ENCODE measurements at regions not wholly inside any gene's neighbourhood (a gene's known extent, or its start where the extent isn't known, plus 50 kb on each side); places are given as distances from the start of the nearest gene placed in this dataset.

DNA sequence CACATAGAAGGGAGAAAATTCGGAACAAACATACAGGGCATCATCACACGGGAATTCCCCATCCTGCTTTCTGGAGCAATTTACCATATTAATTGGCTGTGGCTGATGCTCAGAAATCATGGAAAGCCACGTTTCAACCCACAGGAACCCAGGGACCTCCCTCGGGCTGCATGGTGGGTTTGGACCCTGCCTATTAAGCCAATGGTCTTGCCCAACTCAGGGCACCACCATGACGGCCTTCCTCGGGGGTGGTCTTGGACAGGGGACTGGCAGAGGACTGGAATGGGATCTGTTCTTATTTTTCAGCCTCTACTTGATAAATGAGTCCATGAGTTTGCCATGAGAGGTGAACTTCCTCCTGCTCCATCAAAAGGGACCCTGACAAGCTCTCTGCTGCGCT is 374.0 kb downstream of the SHANK2 start:
- peaks cover 3% of the 10 kb centered on the region; the same call in 1 of the 2 replicates for H4K20me1 ChIP-seq (replicated peaks; ENCODE audit: control insufficient read depth, insufficient read depth, low read length)
- no peaks in the 10 kb centered on the region for H3K9me3 ChIP-seq (replicated peaks; ENCODE audit: control insufficient read depth, insufficient read depth, low read depth, low read length)
- BruUV-seq (replicated peaks): no TSS peak
- intact Hi-C loops (cut with micrococcal nuclease): no loop called here
- in situ Hi-C loops (cut with MboI): no loop called here
- H3K79me2 ChIP-seq (ENCODE audit: control insufficient read depth, insufficient read depth, low read length): no peaks in the 10 kb centered on the region
- ChIA-PET POLR2A (no interaction called here), CTCF (ENCODE audit: low intra/inter-chr PET ratio) (no interaction called here)
- no peak overlapping the region for H3K4me3 ChIP-seq
- no peak for FAIRE-seq
- TF ChIP-seq, protein P1, sequence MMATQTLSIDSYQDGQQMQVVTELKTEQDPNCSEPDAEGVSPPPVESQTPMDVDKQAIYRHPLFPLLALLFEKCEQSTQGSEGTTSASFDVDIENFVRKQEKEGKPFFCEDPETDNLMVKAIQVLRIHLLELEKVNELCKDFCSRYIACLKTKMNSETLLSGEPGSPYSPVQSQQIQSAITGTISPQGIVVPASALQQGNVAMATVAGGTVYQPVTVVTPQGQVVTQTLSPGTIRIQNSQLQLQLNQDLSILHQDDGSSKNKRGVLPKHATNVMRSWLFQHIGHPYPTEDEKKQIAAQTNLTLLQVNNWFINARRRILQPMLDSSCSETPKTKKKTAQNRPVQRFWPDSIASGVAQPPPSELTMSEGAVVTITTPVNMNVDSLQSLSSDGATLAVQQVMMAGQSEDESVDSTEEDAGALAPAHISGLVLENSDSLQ (IDR thresholded peaks at IDR 0.05): no peak
- H3K9me1 ChIP-seq (ENCODE audit: control insufficient read depth, insufficient read depth, low read length): no peaks in the 10 kb centered on the region
- no peaks in the 10 kb centered on the region for H3K36me3 ChIP-seq (ENCODE audit: control insufficient read depth, insufficient read depth, low read length)
- H3K4me2 ChIP-seq (ENCODE audit: insufficient read depth, low read length): no peak overlapping the region
- H3K4me1 ChIP-seq (replicated peaks in 1 of 2; ENCODE audit: control insufficient read depth in 2 of 2, insufficient read depth in 2 of 2, low read length in 2 of 2): no peaks in the 10 kb centered on the region
- DNase-seq (ENCODE audit: extremely low read depth in 1 of 4, low spot score in 3 of 4): no peak
- no peak for ATAC-seq
- H3K27me3 ChIP-seq (ENCODE audit: control insufficient read depth in 2 of 2, insufficient read depth in 2 of 2, low read length in 2 of 2): peaks cover 5 to 34% of the 10 kb centered on the region in 2 experiments; a peak in 3 of 5 replicates
- H2AFZ ChIP-seq (ENCODE audit: low read depth, low read length): no peak overlapping the region
- H3K9ac ChIP-seq (ENCODE audit: insufficient read depth in 1 of 2, low read depth in 2 of 2, low read length in 2 of 2): no peak overlapping the region
- WGBS (ENCODE audit: insufficient coverage, low coverage, missing lambda C conversion rate): 0% methylated on average over 7 of the region's 7 CpGs
- H3K27ac ChIP-seq (ENCODE audit: extremely low read depth, low read depth, low read length): no peak overlapping the region

DNA sequence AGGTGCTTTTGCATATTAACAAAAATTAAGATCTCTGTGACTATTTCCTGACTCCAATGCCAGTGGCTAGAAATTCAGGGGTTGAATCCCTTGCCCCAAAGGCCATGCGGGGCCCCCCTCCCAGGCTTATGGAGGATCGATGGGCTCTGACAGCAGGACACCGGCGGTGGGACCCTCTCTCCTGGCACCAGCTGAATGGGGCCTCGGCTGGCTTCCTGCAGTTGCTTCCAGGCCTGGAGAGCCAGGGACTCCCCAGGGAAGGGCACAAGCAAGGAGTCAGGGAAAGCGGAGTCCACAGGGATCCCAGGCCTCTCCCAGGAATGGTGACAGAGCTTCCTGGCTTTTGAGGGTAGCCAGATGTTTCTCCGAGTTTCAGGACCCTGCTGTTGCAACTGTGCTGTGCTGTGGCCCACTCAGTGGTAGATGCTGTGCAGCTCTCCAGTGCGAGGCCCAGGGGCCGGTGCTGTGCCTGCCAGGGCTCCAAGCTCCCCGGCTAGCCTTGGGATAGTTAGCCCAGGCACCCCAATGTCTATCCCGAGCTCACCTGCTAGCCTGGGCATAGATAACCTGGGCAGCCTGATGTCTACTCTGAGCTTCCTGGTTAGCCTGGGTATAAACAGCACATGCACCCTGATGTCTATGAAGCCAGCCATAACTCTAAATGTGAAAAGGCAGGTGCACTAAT is 372.6 kb downstream of the SHANK2 start:
- intact Hi-C loops (cut with micrococcal nuclease): no loop called here
- no peak overlapping the region for H3K4me3 ChIP-seq
- no peak for TF ChIP-seq ELK3 (CRISPR knock-in tag; IDR thresholded peaks at IDR 0.05)
- no peak for TF ChIP-seq ZBED1 (IDR thresholded peaks at IDR 0.05)
- TF ChIP-seq, protein P2, sequence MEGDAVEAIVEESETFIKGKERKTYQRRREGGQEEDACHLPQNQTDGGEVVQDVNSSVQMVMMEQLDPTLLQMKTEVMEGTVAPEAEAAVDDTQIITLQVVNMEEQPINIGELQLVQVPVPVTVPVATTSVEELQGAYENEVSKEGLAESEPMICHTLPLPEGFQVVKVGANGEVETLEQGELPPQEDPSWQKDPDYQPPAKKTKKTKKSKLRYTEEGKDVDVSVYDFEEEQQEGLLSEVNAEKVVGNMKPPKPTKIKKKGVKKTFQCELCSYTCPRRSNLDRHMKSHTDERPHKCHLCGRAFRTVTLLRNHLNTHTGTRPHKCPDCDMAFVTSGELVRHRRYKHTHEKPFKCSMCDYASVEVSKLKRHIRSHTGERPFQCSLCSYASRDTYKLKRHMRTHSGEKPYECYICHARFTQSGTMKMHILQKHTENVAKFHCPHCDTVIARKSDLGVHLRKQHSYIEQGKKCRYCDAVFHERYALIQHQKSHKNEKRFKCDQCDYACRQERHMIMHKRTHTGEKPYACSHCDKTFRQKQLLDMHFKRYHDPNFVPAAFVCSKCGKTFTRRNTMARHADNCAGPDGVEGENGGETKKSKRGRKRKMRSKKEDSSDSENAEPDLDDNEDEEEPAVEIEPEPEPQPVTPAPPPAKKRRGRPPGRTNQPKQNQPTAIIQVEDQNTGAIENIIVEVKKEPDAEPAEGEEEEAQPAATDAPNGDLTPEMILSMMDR (IDR thresholded peaks at IDR 0.05 in 2 of 3, conservative IDR thresholded peaks at IDR 0.05 in 1 of 3; ENCODE audit: insufficient read depth in 2 of 3, low read depth in 1 of 3, low read length in 3 of 3): no peak
- no peak for TF ChIP-seq BCL6 (CRISPR knock-in tag; IDR thresholded peaks at IDR 0.05)
- no peak for TF ChIP-seq ZNF354B (CRISPR knock-in tag; IDR thresholded peaks at IDR 0.05)
- no peak for TF ChIP-seq KLF1 (tag; IDR thresholded peaks at IDR 0.05)
- no peak for TF ChIP-seq EP300 (IDR thresholded peaks at IDR 0.05; ENCODE audit: low read length)
- no peak for TF ChIP-seq SUPT5H (IDR thresholded peaks at IDR 0.05)
- TF ChIP-seq, protein P3, sequence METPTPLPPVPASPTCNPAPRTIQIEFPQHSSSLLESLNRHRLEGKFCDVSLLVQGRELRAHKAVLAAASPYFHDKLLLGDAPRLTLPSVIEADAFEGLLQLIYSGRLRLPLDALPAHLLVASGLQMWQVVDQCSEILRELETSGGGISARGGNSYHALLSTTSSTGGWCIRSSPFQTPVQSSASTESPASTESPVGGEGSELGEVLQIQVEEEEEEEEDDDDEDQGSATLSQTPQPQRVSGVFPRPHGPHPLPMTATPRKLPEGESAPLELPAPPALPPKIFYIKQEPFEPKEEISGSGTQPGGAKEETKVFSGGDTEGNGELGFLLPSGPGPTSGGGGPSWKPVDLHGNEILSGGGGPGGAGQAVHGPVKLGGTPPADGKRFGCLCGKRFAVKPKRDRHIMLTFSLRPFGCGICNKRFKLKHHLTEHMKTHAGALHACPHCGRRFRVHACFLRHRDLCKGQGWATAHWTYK (CRISPR knock-in tag; IDR thresholded peaks at IDR 0.05): no peak
- no peak for TF ChIP-seq SMAD4 (CRISPR knock-in tag; conservative IDR thresholded peaks at IDR 0.05)

More for the DNA sequence above, 372.6 kb downstream of the SHANK2 start:
- no peaks in the 10 kb centered on the region for H3K9me1 ChIP-seq (ENCODE audit: control insufficient read depth, insufficient read depth, low read length)
- no peak overlapping the region for H3K27ac ChIP-seq (ENCODE audit: extremely low read depth, low read depth, low read length)
- H3K79me2 ChIP-seq (ENCODE audit: control insufficient read depth, insufficient read depth, low read length): no peaks in the 10 kb centered on the region
- peaks cover 5 to 46% of the 10 kb centered on the region in 2 experiments; a peak in 3 of 5 replicates for H3K27me3 ChIP-seq (ENCODE audit: control insufficient read depth in 2 of 2, insufficient read depth in 2 of 2, low read length in 2 of 2)
- FAIRE-seq (no peak), DNase-seq (ENCODE audit: extremely low read depth in 1 of 4, low spot score in 3 of 4) (no peak), ATAC-seq (no peak)
- no peaks in the 10 kb centered on the region for H3K36me3 ChIP-seq (ENCODE audit: control insufficient read depth, insufficient read depth, low read length)
- H3K9me3 ChIP-seq (replicated peaks; ENCODE audit: control insufficient read depth, insufficient read depth, low read depth, low read length): no peaks in the 10 kb centered on the region
- H3K9ac ChIP-seq (ENCODE audit: insufficient read depth in 1 of 2, low read depth in 2 of 2, low read length in 2 of 2): no peak overlapping the region
- ChIA-PET CTCF (ENCODE audit: low intra/inter-chr PET ratio) (no interaction called here), POLR2A (interaction anchor here (0.6 to 1.2 kb wide), 2 partner anchors 11 to 197 kb away, joined by 3 to 4 read pairs; no protein-coding TSS in a partner anchor)
- H3K4me1 ChIP-seq (replicated peaks in 1 of 2; ENCODE audit: control insufficient read depth in 2 of 2, insufficient read depth in 2 of 2, low read length in 2 of 2): no peaks in the 10 kb centered on the region
- H3K4me2 ChIP-seq (ENCODE audit: insufficient read depth, low read length): no peak overlapping the region
- H2AFZ ChIP-seq (ENCODE audit: low read depth, low read length): no peak overlapping the region
- H4K20me1 ChIP-seq (replicated peaks; ENCODE audit: control insufficient read depth, insufficient read depth, low read length): peaks cover 3% of the 10 kb centered on the region; the same call in 1 of the 2 replicates
- in situ Hi-C loops (cut with MboI): no loop called here
- no TSS peak for BruUV-seq (replicated peaks)
- WGBS (ENCODE audit: insufficient coverage, low coverage, missing lambda C conversion rate): 5% methylated on average over 7 of the region's 11 CpGs

Measured in K562 (cell line).